ENCODE measurements at regions not wholly inside any gene's neighbourhood (a gene's known extent, or its start where the extent isn't known, plus 50 kb on each side); places are given as distances from the start of the nearest gene placed in this dataset.

DNA sequence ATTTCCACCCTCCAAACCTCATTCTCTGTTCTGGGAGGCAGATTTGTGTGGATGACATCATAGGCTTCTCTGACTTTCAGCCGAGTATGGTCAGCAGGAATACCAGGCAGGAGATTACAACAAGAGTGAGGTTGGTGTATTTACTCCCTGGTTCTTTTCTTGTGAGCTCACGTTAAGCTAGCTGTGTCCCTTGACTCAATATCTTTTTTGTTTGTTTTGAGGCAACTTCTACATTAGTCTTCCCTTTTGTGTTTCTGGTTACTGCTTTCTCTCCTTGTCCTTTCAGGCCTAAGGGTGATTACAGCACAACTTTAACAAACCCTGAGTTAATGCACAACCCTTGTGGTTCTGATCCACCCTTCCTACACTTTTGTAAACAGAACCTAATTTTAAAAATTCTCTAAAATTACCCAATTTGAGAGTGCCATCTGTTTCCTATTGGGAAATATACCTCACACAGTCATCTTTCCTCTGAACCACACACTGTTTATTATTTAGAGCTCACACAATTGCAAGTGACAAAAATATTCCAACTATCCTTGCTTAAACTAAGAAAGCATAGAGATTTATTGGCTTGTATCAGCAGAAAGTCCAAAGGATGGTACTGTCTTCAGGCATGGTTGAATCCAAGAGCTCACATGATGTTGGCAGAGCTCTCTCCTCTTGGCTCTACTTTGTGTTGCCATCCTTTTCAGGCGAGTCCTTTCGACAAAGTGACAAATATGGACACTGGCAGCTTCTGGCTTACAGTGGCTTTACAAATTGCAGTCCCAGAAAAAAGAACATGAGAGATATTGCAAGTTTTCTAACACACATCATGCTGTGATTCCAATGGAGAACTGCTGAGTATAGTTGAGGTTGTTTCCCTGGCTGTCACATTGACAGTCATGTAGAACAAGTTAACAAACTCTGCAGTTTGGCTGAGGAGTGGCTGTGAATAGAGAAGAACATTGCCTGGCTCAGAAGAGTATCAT lies 150.5 kb upstream of the DDIT4L start:
- TF ChIP-seq, protein P1, sequence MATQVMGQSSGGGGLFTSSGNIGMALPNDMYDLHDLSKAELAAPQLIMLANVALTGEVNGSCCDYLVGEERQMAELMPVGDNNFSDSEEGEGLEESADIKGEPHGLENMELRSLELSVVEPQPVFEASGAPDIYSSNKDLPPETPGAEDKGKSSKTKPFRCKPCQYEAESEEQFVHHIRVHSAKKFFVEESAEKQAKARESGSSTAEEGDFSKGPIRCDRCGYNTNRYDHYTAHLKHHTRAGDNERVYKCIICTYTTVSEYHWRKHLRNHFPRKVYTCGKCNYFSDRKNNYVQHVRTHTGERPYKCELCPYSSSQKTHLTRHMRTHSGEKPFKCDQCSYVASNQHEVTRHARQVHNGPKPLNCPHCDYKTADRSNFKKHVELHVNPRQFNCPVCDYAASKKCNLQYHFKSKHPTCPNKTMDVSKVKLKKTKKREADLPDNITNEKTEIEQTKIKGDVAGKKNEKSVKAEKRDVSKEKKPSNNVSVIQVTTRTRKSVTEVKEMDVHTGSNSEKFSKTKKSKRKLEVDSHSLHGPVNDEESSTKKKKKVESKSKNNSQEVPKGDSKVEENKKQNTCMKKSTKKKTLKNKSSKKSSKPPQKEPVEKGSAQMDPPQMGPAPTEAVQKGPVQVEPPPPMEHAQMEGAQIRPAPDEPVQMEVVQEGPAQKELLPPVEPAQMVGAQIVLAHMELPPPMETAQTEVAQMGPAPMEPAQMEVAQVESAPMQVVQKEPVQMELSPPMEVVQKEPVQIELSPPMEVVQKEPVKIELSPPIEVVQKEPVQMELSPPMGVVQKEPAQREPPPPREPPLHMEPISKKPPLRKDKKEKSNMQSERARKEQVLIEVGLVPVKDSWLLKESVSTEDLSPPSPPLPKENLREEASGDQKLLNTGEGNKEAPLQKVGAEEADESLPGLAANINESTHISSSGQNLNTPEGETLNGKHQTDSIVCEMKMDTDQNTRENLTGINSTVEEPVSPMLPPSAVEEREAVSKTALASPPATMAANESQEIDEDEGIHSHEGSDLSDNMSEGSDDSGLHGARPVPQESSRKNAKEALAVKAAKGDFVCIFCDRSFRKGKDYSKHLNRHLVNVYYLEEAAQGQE (IDR thresholded peaks at IDR 0.05; ENCODE audit: insufficient read depth in 1 of 2, low read depth in 2 of 2, low read length in 2 of 2): no peak
- no peak for TF ChIP-seq POLR2AphosphoS5 (IDR thresholded peaks at IDR 0.05; ENCODE audit: low read depth, low read length)
- TF ChIP-seq FOXP2 (optimal IDR thresholded peaks at IDR 0.05; ENCODE audit: borderline replicate concordance, extremely low read depth, extremely low read length, insufficient read depth): no peak
- no peak for TF ChIP-seq TAF1 (IDR thresholded peaks at IDR 0.05; ENCODE audit: borderline replicate concordance, insufficient read depth, low read length)
- no peak for TF ChIP-seq SIN3A (IDR thresholded peaks at IDR 0.05; ENCODE audit: borderline replicate concordance, insufficient read depth, low read length)

DNA sequence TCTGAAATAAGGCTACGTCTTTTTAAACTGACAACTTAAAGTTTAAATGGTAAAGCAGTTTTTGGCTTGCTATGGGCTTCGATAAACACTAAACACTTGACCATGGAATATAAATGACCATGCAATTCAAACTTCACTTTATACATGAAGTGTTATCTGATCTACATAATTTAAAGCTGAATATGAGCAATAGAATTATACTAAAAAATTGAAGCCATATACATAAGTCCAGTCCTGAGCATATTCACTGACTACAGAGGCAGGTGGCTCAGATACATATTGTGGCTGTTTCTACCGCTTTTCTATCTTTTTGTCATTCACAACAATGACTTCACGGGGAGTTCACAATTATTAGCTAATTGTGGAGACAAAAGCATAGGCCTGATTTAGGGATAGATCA lies 149.6 kb upstream of the DDIT4L start:
- TF ChIP-seq POLR2AphosphoS5 (IDR thresholded peaks at IDR 0.05; ENCODE audit: low read depth, low read length) (no peak), FOXP2 (optimal IDR thresholded peaks at IDR 0.05; ENCODE audit: borderline replicate concordance, extremely low read depth, extremely low read length, insufficient read depth) (no peak), SIN3A (IDR thresholded peaks at IDR 0.05; ENCODE audit: borderline replicate concordance, insufficient read depth, low read length) (no peak), TAF1 (IDR thresholded peaks at IDR 0.05; ENCODE audit: borderline replicate concordance, insufficient read depth, low read length) (no peak)
- TF ChIP-seq, protein P1 (IDR thresholded peaks at IDR 0.05; ENCODE audit: insufficient read depth in 1 of 2, low read depth in 2 of 2, low read length in 2 of 2): no peak

DNA sequence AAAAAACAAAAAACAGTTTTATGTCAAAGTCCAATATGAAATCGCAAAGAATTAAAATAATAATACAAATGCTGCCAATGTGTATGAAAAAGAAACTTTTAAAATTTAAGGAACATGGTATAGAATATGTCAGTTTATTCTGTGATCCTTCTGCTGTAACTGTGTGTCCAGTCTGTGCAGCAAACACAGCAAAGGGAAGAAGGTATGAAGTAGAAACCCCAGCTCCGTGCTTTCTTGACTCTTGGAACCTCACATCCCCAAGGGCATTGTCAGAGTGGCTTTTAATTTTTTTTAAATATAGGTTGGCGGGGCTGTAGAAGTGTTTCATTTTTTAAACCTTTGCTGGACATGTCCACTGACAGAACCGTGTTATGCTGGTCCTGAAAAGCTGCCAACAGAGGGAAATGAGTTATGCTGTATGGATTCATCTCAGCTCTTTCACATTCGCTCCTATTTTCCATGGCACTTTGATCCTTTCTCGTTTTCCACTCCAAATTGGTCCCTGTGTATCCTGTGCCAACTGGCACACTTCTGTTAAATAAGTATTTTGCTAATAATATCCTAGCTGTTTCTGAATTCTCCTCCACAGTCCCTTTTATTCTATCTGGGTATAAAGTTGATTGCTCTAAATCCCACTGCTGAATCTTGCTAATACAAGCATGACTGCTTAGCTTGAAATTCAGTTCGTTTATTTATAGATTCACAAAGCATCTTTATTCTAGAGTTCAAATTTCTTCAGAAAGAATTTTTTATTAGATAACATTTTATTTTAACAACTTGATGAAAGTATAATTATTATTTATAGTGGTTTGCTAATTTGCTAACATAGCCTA lies 127.0 kb upstream of the DDIT4L start:
- TF ChIP-seq, protein P1 (IDR thresholded peaks at IDR 0.05; ENCODE audit: insufficient read depth in 1 of 2, low read depth in 2 of 2, low read length in 2 of 2): no peak
- no peak for TF ChIP-seq POLR2AphosphoS5 (IDR thresholded peaks at IDR 0.05; ENCODE audit: low read depth, low read length)
- TF ChIP-seq FOXP2 (optimal IDR thresholded peaks at IDR 0.05; ENCODE audit: borderline replicate concordance, extremely low read depth, extremely low read length, insufficient read depth): no peak
- no peak for TF ChIP-seq TAF1 (IDR thresholded peaks at IDR 0.05; ENCODE audit: borderline replicate concordance, insufficient read depth, low read length)
- TF ChIP-seq SIN3A (IDR thresholded peaks at IDR 0.05; ENCODE audit: borderline replicate concordance, insufficient read depth, low read length): no peak

GRCh38 chr4:100314057-100314456 lies 123.8 kb upstream of the DDIT4L start:
- no peak for TF ChIP-seq FOXP2 (optimal IDR thresholded peaks at IDR 0.05; ENCODE audit: borderline replicate concordance, extremely low read depth, extremely low read length, insufficient read depth)
- TF ChIP-seq POLR2AphosphoS5 (IDR thresholded peaks at IDR 0.05; ENCODE audit: low read depth, low read length): no peak
- TF ChIP-seq SIN3A (IDR thresholded peaks at IDR 0.05; ENCODE audit: borderline replicate concordance, insufficient read depth, low read length): no peak
- TF ChIP-seq, protein P1 (IDR thresholded peaks at IDR 0.05; ENCODE audit: insufficient read depth in 1 of 2, low read depth in 2 of 2, low read length in 2 of 2): no peak
- no peak for TF ChIP-seq TAF1 (IDR thresholded peaks at IDR 0.05; ENCODE audit: borderline replicate concordance, insufficient read depth, low read length)
